GM21515 (cell line): ENCODE measurements at regions not wholly inside any gene's neighbourhood (a gene's known extent, or its start where the extent isn't known, plus 50 kb on each side); places are given as distances from the start of the nearest gene placed in this dataset.

Experiments
- ATAC-seq: cut with Tn5 transposase; IDR thresholded peaks from one replicate; pipeline ENCODE4 v1.9.1; 2021; ENCODE audit not compliant: unreplicated experiment

DNA sequence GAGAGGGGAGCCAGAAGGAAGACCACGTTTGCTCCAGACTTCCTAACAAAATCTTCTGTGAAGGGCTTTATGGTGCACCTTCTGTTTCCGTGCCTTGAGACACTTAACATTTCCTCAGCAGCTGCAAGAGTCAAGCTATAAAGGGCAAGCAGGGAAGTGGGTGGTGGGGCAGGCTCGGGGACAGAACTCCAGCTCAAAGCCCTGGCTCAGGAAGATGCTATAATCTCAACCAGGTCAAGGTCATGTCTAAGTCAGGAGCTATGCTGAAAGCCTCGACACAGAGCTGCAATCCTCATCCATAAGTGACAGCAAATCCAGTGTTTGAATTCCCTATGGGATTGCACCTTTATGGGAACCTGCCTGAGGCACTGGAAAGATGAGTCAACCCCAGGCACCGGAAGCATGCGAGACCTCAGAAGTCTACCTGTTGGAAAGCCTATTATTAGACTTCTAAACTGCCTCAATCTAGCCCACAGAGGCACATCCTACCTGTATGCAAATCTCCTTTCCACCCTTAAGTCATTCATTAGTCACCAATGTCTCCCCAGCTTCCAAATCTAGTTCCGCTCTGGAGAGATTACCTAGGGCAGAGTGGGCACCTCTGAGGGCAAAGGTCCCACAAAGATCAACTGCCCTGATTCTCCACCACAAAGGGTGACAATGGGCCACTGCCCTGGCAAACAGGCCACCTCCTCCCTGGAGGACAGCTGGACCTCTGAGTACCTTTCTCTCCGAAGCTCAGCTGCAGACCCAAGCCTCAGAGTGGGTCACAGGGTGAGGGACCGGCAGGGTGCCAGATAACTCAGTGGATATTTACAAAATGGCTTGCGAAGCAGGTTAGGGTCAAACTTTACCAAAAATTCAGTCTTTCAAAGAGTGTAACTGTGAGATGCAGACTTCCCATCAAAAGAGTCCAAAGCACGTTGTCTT lies 287.0 kb downstream of the CDC5L start:
- no peak for ATAC-seq

DNA sequence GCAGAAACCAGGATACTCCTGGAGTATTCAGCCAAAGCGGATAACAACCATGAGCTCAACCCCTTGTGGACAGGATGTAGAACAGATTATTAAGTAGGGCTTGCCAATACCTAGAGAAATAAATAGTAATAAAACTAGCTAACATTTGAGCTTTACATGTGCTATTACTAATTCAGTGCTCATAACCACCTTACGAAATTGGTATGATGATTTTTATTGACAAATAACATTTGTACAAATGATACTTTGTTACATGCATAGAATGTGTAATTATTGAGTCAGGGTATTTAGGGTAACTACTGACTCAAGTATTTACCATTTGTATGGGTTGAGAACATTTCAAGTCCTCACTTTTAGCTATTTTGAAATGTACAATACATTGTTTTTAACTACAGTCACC lies 287.9 kb downstream of the CDC5L start:
- ATAC-seq, result no peak

GRCh38 chr6:44676246-44676790 lies 288.8 kb downstream of the CDC5L start:
- no peak for ATAC-seq

DNA sequence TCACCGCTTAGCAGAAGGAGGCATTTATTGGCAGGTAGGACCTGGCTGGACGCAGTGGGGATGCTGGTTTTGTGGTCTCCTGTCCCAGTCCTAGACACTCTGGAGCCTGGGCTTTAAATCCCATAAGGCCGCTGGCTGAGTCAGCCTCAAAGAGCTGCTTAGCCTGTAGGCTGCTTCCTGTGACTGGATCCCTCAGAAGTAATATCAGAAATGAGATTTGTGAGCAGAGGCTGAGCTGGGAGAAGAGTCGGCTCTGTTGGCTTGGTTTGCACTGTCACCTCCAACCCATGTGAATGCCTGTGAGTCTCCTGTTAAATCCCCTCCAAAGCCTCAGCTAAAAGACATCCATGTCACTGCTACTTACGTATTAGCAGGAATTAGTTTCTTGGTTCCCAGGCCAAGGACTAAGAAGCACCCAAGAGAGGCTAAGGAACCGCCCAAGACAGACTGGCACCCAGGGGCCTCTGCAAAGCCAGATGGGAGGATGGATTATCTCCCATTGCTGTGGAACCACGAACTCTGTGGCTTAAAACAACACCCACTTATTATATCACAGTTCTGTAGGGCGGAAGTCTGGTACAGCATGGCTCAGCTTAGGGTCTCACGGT lies 289.4 kb downstream of the CDC5L start:
- ATAC-seq, result no peak

DNA sequence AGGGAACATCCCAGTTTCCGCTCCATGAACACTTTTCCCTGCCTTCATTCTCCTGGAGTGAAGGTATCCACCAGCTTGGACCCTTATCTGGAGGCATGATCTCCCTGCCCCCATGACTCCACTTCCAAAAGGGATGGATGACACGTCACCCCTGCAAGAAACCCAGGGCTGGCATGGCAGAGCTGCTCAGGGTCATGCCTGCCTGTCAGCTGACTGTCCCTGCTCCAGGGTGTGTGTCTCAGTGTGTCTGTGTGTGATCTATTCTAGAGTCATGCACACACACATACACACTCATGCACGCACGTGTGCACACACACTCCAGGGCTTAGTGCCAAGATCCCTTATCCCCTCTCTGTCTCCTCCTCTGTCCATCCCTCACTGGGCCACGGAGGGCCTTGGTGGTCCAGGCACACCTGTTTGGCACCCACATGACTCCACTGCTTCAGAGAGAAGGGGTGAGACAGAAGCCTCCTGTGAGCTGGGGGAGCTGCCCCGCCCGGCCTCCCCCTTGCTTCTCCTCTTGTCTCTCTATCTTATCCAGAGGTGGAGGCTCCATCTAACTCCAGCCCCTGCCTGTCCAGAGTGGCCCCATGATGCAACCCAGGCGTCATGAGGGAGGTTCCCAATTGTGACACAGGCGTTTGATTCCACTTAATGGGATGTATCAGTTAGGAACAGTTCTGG lies 290.9 kb downstream of the CDC5L start:
- no peak for ATAC-seq

- ATAC-seq, result no peak
Observed at GRCh38 chr6:44679438-44680201, 292.1 kb downstream of the CDC5L start.

- ATAC-seq, result no peak
Observed at GRCh38 chr6:44680202-44680720, 292.8 kb downstream of the CDC5L start.

DNA sequence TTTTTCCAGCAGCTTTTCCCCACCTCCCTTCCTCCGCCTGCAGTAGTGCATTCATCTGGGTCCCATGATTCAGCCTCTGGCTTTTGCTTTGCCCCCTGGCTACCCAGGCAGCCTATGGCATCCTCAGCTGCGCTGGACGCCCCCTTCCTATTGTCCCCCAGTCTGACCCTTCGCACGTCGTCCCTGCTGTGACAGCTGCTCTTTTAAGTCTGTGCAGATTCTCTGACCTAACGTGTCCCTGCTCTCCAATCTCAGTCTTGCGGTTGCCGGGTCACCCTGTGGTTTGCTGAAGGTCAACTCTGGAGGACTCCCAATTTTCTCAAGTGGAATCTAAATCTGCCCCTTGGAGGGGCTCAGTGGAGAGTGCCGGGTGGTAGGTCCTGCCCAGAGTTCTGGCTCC lies 294.3 kb downstream of the CDC5L start:
- ATAC-seq, result no peak

DNA sequence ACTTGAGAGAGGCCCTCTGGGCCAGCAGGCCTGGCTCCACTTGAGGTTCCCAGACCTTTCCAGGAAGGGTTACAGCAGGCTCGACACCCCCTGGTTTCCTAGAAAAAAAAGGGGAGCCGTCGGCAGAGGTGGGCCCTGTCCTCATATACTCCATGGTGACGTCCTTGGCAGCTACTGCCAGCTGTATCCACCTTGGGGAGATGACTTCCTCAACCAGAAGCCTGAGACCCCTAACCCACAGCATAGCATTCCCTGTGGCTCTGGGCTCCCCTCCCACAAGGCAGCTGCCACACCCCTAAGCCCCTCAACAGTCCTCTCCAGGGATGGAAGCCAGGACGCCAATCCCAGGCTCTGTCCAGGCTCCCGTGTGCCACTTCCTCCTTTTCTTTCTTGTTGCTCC lies 294.8 kb downstream of the CDC5L start:
- no peak for ATAC-seq

- ATAC-seq, result no peak
Observed at GRCh38 chr6:44682987-44683779, 295.7 kb downstream of the CDC5L start.

GRCh38 chr6:44685213-44685612 lies 297.7 kb downstream of the CDC5L start:
- ATAC-seq, result no peak

DNA sequence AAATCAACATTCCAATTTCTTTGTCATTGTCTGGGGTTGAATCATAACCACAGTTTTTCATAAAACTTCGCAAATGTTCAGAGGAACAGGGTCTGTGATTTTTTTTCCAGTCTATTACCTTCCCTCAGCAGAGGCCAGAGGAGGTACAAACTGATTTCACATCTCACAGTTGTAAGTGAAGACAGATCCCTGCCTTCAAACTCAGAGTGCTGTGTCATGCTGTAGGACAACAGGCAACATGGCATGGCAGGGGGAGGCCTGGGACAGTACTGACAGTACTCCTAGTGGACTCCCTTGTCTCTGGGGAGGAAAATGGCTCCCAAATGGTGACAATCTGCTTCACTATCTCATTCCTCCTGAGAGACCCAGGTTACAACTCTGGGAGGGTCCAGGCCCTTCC lies 308.6 kb downstream of the CDC5L start:
- ATAC-seq, result no peak

GRCh38 chr6:44696686-44697085 lies 309.2 kb downstream of the CDC5L start:
- no peak for ATAC-seq

DNA sequence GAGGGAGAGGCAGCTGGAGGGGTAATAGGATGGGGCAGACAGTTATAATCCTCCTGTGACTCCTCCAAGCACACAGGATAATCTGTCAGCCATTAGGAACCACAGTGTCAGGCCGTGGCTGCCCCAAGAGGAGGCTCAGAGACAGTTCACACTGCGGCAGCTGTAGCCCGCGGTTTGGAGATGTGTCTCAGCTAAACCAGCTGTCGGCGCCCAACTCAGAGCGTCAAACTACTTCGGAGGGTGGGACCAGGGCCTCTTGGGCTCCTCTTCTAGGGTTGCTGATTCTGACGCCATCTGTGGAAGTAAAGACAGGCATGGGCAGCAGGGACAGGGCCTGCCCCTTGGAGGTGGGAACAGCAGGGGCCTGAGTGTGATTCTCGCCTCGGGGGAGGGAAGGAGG lies 309.8 kb downstream of the CDC5L start:
- no peak for ATAC-seq

DNA sequence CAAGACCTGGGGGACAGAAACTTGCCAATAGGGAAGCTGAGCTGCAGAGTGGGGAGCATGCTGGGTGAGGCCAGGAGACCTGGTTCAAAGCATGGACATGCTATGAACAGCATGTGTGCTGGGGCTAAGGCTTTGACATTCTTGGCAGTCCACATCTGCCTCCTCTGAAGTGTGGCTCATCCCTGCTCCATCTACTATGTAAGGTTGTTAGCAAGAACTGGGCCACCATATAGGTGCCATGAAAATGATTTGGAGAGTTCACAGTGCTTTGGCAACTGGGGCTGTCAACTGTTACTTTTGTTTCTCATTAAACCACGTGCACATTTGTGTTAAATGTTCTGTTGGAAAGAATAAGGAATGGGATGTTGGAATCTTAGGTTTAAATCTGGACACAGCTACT lies 311.1 kb downstream of the CDC5L start:
- no peak for ATAC-seq

GRCh38 chr6:44699082-44699481 lies 311.6 kb downstream of the CDC5L start:
- no peak for ATAC-seq

DNA sequence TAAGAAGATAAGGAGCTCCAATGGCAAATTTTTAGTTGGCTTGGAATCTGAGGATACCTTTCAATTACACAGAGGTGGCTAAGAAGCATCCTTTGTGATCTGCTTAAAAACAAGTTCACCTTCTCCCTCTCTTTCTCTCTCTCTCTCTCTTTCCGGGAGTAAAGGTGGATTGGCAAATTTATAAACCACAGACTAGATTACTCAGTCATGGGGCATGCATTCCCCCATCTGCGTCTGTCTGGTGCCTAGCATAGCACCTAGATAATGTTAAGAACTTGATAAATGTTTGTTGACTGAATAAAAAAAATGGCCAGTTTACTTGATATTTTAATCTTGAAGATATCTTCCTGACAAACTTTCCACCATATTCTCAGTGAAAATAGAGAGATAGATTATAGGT lies 312.3 kb downstream of the CDC5L start:
- ATAC-seq, result no peak

DNA sequence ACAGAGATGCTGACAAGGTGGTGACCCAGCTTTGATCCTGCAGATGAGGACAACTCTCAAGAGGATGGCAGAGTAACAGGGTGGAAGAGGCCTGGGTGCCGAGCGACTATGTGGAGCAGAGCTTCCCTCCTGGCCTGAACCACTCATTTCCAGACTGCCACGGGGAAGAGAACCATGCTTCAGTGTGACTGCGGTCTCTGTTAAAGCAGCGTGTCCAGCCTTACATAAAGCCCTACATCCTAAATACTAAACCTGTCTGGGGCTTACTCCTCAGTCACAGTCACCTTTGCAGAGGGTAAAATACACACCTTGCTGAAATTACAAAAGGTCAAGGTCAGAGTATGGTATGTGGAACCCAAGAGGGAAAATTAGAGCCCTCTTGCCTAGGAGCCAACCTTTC lies 312.9 kb downstream of the CDC5L start:
- ATAC-seq, result no peak

DNA sequence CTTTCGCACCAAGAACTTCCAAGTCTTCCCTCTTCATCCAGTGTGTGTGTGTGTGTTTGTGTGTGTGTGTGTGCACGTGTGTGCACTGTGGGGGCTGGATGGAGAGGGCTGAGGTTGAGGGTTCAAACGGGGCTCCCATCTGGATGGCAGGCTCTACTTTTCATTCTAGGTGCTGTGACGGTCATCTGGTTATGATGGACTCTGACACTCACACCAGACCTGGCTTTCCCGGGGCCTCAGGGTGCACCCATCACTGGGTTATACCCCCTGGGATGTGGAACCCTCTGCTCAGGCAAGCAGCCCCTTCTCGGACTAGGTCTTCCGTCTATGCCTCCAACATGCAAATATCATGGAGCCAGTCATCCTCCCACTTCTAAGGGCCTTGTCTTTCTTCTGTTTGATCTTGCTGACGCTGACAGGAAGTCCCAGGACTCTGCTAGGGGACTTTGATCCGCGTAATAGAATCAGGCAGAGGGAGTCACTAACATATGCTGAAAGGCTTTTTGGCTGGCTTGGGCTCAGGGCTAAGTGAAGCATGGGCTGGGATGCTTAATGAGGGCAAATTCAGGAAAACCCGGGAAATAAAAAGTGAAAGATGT lies 313.6 kb downstream of the CDC5L start:
- no peak for ATAC-seq
